ENCODE measurements at regions not wholly inside any gene's neighbourhood (a gene's known extent, or its start where the extent isn't known, plus 50 kb on each side); places are given as distances from the start of the nearest gene placed in this dataset.

DNA sequence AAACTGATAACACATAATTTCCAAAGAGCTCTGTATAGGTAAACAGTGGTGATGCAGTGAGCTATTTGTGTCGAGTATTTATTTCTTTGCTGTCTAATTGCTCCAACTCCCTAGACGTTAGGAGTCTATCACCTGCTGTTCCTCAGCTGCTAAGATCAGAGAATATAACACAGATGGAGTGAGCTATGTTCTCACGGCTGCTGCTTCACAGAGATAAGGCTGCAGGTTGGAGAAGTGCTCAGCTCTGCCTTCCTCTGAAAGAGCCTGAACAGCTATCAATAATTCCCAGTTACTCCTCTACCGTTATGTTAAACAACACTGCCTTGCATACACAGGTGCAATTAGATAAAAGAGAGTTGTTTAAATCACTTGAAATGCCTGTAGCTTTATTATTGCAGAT is 103.2 kb upstream of the MDGA2 start:
- TF ChIP-seq, protein P1, sequence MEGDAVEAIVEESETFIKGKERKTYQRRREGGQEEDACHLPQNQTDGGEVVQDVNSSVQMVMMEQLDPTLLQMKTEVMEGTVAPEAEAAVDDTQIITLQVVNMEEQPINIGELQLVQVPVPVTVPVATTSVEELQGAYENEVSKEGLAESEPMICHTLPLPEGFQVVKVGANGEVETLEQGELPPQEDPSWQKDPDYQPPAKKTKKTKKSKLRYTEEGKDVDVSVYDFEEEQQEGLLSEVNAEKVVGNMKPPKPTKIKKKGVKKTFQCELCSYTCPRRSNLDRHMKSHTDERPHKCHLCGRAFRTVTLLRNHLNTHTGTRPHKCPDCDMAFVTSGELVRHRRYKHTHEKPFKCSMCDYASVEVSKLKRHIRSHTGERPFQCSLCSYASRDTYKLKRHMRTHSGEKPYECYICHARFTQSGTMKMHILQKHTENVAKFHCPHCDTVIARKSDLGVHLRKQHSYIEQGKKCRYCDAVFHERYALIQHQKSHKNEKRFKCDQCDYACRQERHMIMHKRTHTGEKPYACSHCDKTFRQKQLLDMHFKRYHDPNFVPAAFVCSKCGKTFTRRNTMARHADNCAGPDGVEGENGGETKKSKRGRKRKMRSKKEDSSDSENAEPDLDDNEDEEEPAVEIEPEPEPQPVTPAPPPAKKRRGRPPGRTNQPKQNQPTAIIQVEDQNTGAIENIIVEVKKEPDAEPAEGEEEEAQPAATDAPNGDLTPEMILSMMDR (IDR thresholded peaks at IDR 0.05): no peak
- TF ChIP-seq POLR2A (IDR thresholded peaks at IDR 0.05) (no peak), POLR2AphosphoS5 (IDR thresholded peaks at IDR 0.05) (no peak)

All from upper lobe of left lung (tissue), 4 donors.